PC-3 (cell line): ENCODE measurements at regions not wholly inside any gene's neighbourhood (a gene's known extent, or its start where the extent isn't known, plus 50 kb on each side); places are given as distances from the start of the nearest gene placed in this dataset.

Experiments
- CTCF ChIP-seq: fragments of 300-600 bp; sonication (generic); conservative IDR thresholded peaks from 2 replicates; pipeline ENCODE4 v1.5.1; 2017; ENCODE audit warnings: antibody characterized with exemption, low read depth, mild to moderate bottlenecking, low read length
- EZH2 ChIP-seq: fragments of 300-600 bp; sonication (generic); IDR thresholded peaks from one replicate; pipeline ENCODE4 v1.6.1; 2017; ENCODE audit warnings: antibody characterized with exemption, mild to moderate bottlenecking, low read length; ENCODE audit not compliant: unreplicated experiment
- EZH2phosphoT487 ChIP-seq: fragments of 300-600 bp; sonication (generic); IDR thresholded peaks from 2 replicates; pipeline ENCODE4 v1.6.1; 2018; ENCODE audit warnings: mild to moderate bottlenecking, antibody characterized with exemption, low read length, borderline replicate concordance

DNA sequence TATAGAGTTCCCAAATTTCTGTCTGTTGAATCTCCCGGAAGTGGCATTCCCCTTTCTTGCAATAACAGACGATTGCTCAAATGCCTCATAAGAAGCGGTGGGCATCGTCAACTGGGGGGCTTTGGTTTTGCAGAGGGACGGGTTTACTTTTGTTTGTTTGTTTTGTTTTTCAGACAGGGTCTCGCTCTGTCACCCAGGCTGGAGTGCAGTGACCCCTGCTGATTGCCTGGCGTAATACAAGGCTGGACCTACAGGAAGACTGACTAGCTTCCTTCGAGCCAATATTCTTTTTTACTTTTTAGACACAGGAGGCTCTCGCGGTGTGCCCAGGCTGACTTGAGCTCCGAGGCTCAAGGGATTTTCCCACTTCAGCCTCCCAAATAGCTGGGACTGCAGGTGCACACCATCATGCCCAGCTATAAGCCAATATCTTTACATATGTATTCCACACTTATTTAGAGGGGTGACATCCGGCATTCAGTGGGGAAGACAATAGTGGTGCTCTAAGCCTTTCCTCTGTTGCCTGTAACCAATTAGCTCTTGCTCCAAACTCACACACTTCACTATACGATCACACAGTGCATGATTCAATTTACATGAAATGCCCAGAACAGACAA is 58.1 kb downstream of the FHIP2A start:
- TF ChIP-seq CTCF (peak; percentile 77), EZH2 (no peak), EZH2phosphoT487 (no peak)
